Breast epithelium (tissue), 4 donors: ENCODE measurements at regions not wholly inside any gene's neighbourhood (a gene's known extent, or its start where the extent isn't known, plus 50 kb on each side); places are given as distances from the start of the nearest gene placed in this dataset.

Source experiments
- DNase-seq, 2 donors: peaks; one replicate each; pipeline ENCODE4 v3.0.0-alpha.2; 2019; ENCODE audit warnings: low spot score in 2 of 2
- H3K27ac ChIP-seq, 2 donors: fragments of 200-600 bp; sonication (generic) in 1 of 2; one replicate each; pipeline ENCODE4 v1.5.1; 2016 to 2019; ENCODE audit warnings: mild to moderate bottlenecking in 1 of 2
- H3K27me3 ChIP-seq, 2 donors: fragments of 200-600 bp; sonication (generic) in 1 of 2; one replicate each; pipeline versions ENCODE4 v1.5.1 to v1.6.0; 2017 to 2019; ENCODE audit warnings: control low read depth in 1 of 2, mild to moderate bottlenecking in 1 of 2
- H3K36me3 ChIP-seq: fragments of 200-600 bp; one replicate; pipeline ENCODE4 v1.5.1; 2019
- H3K4me1 ChIP-seq, 2 donors: fragments of 200-600 bp; sonication (generic); one replicate each; pipeline ENCODE4 v1.5.1; 2016 to 2019; ENCODE audit warnings: control low read depth in 1 of 2
- H3K4me3 ChIP-seq, 3 donors: fragments of 200-600 bp; sonication (generic); 1 replicate in 2 of 3; 2 replicates in 1 of 3; pipeline ENCODE4 v1.5.1; 2016 to 2019; ENCODE audit warnings: mild to moderate bottlenecking in 3 of 3, moderate library complexity in 2 of 3
- H3K9me3 ChIP-seq, 2 donors: fragments of 200-600 bp; sonication (generic) in 1 of 2; one replicate each; pipeline ENCODE4 v1.5.1; 2016 to 2019; ENCODE audit warnings: control low read depth in 1 of 2
- POLR2A ChIP-seq: fragments of 450-650 bp; IDR thresholded peaks from one replicate; pipeline ENCODE4 v1.6.1; 2016; ENCODE audit warnings: antibody characterized with exemption, mild to moderate bottlenecking, moderate library complexity
- POLR2AphosphoS5 ChIP-seq, 3 donors: sonication (generic); formaldehyde crosslinking; IDR thresholded peaks; one replicate each; pipeline ENCODE4 v1.6.1; 2017; ENCODE audit warnings: antibody characterized with exemption in 3 of 3
- intact Hi-C: fragments of 100-400 bp; cut with DNase I; formaldehyde crosslinking; loops from one replicate; pipeline ENCODE4 v1.15.1; 2023; ENCODE audit warnings: low total_unique reads
- TF ChIP-seq, protein P1 (sequence below), 3 donors: fragments of 450-650 bp; IDR thresholded peaks; one replicate each; pipeline ENCODE4 v1.5.1; 2016 to 2017; ENCODE audit warnings: antibody characterized with exemption in 3 of 3, mild to moderate bottlenecking in 3 of 3, moderate library complexity in 3 of 3

DNA sequence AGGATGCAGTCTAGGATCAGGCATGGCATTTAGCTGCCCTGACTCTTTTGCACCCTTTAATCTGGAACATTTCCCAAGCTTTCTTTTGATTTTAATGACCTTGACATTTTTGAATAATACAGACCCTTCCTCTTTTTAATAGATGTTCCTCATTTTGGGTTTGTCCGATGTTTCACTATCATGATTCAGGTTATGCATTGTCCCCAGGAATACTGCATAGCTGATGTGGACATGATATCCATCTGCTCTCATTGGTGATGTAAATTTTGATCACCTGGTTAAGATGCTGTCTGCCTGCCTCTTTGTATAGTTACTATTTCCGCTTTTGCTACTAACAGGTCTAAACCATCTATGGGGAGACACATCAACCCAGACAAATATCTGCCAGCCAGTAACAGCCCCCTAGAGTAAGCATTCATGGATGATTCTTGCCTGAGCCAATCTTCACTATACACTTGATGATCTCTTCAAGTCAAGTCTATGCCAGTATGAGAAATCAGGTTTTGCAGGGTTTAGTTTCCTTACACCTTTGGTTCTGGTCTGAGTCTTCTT, 50.6 kb upstream of the ULK4 start:
- Histone ChIP-seq H3K27ac (peak overlapping the region; percentile 93 to 94), H3K4me3 (peak overlapping the region in 2 of 3 donors; percentile 78 to 91), H3K4me1 (no peaks in the 10 kb centered on the region), H3K36me3 (no peaks in the 10 kb centered on the region), H3K27me3 (no peaks in the 10 kb centered on the region), H3K9me3 (no peaks in the 10 kb centered on the region)
- DNase-seq: no peak
- intact Hi-C loops: loop anchor here (5.0 to 10.0 kb wide), 2 partner anchors 82 to 325 kb away; partner anchors contain the start of gene TRAK1
- TF ChIP-seq POLR2A: no peak
- TF ChIP-seq, protein P1, sequence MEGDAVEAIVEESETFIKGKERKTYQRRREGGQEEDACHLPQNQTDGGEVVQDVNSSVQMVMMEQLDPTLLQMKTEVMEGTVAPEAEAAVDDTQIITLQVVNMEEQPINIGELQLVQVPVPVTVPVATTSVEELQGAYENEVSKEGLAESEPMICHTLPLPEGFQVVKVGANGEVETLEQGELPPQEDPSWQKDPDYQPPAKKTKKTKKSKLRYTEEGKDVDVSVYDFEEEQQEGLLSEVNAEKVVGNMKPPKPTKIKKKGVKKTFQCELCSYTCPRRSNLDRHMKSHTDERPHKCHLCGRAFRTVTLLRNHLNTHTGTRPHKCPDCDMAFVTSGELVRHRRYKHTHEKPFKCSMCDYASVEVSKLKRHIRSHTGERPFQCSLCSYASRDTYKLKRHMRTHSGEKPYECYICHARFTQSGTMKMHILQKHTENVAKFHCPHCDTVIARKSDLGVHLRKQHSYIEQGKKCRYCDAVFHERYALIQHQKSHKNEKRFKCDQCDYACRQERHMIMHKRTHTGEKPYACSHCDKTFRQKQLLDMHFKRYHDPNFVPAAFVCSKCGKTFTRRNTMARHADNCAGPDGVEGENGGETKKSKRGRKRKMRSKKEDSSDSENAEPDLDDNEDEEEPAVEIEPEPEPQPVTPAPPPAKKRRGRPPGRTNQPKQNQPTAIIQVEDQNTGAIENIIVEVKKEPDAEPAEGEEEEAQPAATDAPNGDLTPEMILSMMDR (IDR thresholded peaks at IDR 0.05): no peak
- TF ChIP-seq POLR2AphosphoS5 (IDR thresholded peaks at IDR 0.05): no peak
